H1 (cell line): ENCODE measurements at regions not wholly inside any gene's neighbourhood (a gene's known extent, or its start where the extent isn't known, plus 50 kb on each side); places are given as distances from the start of the nearest gene placed in this dataset.

Experiments used
- CTCF ChIA-PET: fragments of 300-600 bp; sonication (Branson Sonifier 250); formaldehyde crosslinking; loops from one replicate; lab custom pipeline; 2021; ENCODE audit not compliant: partially characterized antibody; lab: Charles Lee
- POLR2A ChIA-PET: fragments of 300-600 bp; sonication (Branson Sonifier 250); formaldehyde crosslinking; loops from one replicate; lab custom pipeline; 2021; ENCODE audit warnings: inconsistent platforms; ENCODE audit not compliant: partially characterized antibody; lab: Charles Lee
- DNase-seq, 2 experiments: peaks; one replicate each; pipeline versions ENCODE4 v3.0.0 to v3.0.0-alpha.2; 2010 to 2022; ENCODE audit warnings: low spot score in 2 of 2, low read depth in 1 of 2, mixed read lengths in 1 of 2
- FAIRE-seq: peaks from 2 replicates; lab custom pipeline; 2011; peaks lifted over from hg19 to GRCh38; lab: Jason Lieb, UNC
- H2AFZ ChIP-seq: 2 replicates; pipeline ENCODE4 v1.8.1; 2012; ENCODE audit warnings: low read length, inconsistent platforms
- H2AK5ac ChIP-seq: 2 replicates; pipeline ENCODE4 v1.6.1; 2013; ENCODE audit warnings: low read depth, low read length
- H2BK120ac ChIP-seq: replicated peaks from 2 replicates; pipeline ENCODE3; 2013; ENCODE audit warnings: low read depth, low read length, inconsistent platforms
- H2BK12ac ChIP-seq: 2 replicates; pipeline ENCODE4 v1.6.1; 2013; ENCODE audit warnings: low read depth, low read length
- H2BK15ac ChIP-seq: 2 replicates; pipeline ENCODE4 v1.6.1; 2013; ENCODE audit warnings: low read length
- H2BK20ac ChIP-seq: 2 replicates; pipeline ENCODE4 v1.6.1; 2013; ENCODE audit warnings: low read length
- H2BK5ac ChIP-seq: 2 replicates; pipeline ENCODE4 v1.6.1; 2013; ENCODE audit warnings: low read depth, low read length
- H3K14ac ChIP-seq: 2 replicates; pipeline ENCODE4 v1.6.1; 2013; ENCODE audit warnings: inconsistent platforms; ENCODE audit not compliant: insufficient read length
- H3K18ac ChIP-seq: 2 replicates; pipeline ENCODE4 v1.6.1; 2013; ENCODE audit warnings: low read length; ENCODE audit errors: extremely low read depth
- H3K23ac ChIP-seq: 2 replicates; pipeline ENCODE4 v1.6.1; 2013; ENCODE audit warnings: inconsistent platforms; ENCODE audit not compliant: insufficient read length
- H3K23me2 ChIP-seq: 2 replicates; pipeline ENCODE4 v1.6.1; 2013; ENCODE audit warnings: low read depth, low read length
- H3K27ac ChIP-seq: 2 replicates; pipeline ENCODE4 v1.6.1; 2011; ENCODE audit warnings: low read depth, low read length, inconsistent platforms
- H3K27me3 ChIP-seq, 4 experiments: replicated peaks in 1 of 4; 1 replicate in 1 of 4; 2 replicates in 3 of 4; pipeline versions ENCODE4 v1.6.1 to v1.8.1; 2011 to 2013; ENCODE audit warnings: low read length in 3 of 4, mild to moderate bottlenecking in 3 of 4, inconsistent platforms in 2 of 4, mixed read lengths in 2 of 4, moderate library complexity in 1 of 4; ENCODE audit not compliant: control insufficient read depth in 3 of 4, insufficient read depth in 3 of 4; ENCODE audit errors: extremely low read depth in 1 of 4
- H3K36me3 ChIP-seq, 4 experiments: 2 replicates each; pipeline versions ENCODE4 v1.6.1 to v1.8.1; 2011 to 2013; ENCODE audit warnings: mild to moderate bottlenecking in 4 of 4, low read length in 3 of 4, moderate library complexity in 2 of 4, control low read depth in 1 of 4, inconsistent platforms in 1 of 4; ENCODE audit not compliant: insufficient read depth in 4 of 4, control insufficient read depth in 2 of 4
- H3K4ac ChIP-seq: replicated peaks from 2 replicates; pipeline ENCODE3; 2013; ENCODE audit warnings: low read length, low read depth, mixed read lengths, inconsistent platforms; ENCODE audit not compliant: insufficient read length
- H3K4me1 ChIP-seq, 4 experiments: replicated peaks in 1 of 4; 1 replicate in 1 of 4; 2 replicates in 3 of 4; pipeline versions ENCODE4 v1.6.1 to v1.8.1; 2011 to 2013; ENCODE audit warnings: low read length in 3 of 4, inconsistent platforms in 2 of 4, mixed read lengths in 1 of 4; ENCODE audit not compliant: insufficient read depth in 4 of 4, control insufficient read depth in 3 of 4
- H3K4me2 ChIP-seq, 2 experiments: 2 replicates each; pipeline versions ENCODE4 v1.6.1 to v1.8.1; 2011 to 2013; ENCODE audit warnings: low read depth in 2 of 2, low read length in 2 of 2, control low read depth in 1 of 2, inconsistent platforms in 1 of 2, mild to moderate bottlenecking in 1 of 2; ENCODE audit not compliant: insufficient read depth in 1 of 2
- H3K4me3 ChIP-seq, 4 experiments: fragments of 200-600, 300-600 bp in 1 of 4; sonication (generic), shearing (Covaris generic), sonication (Bioruptor Twin) in 1 of 4; 2 replicates each; pipeline versions ENCODE4 v1.5.1 to v1.8.1; 2011 to 2016; ENCODE audit warnings: low read length in 4 of 4, low read depth in 3 of 4, control low read depth in 2 of 4, inconsistent platforms in 2 of 4, mild to moderate bottlenecking in 2 of 4, mixed read lengths in 1 of 4, moderate library complexity in 1 of 4; ENCODE audit not compliant: insufficient read depth in 2 of 4; ENCODE audit errors: extremely low read depth in 1 of 4
- H3K56ac ChIP-seq: replicated peaks from 2 replicates; pipeline ENCODE3; 2013; ENCODE audit warnings: low read depth, mild to moderate bottlenecking, mixed read lengths, low read length, inconsistent platforms; ENCODE audit not compliant: insufficient read length
- H3K79me1 ChIP-seq: 2 replicates; pipeline ENCODE4 v1.6.1; 2013; ENCODE audit warnings: low read depth, low read length, control low read depth
- H3K79me2 ChIP-seq, 2 experiments: 2 replicates each; pipeline versions ENCODE4 v1.6.1 to v1.8.1; 2012 to 2013; ENCODE audit warnings: low read length in 2 of 2, mild to moderate bottlenecking in 2 of 2, inconsistent platforms in 1 of 2; ENCODE audit not compliant: insufficient read depth in 2 of 2, control insufficient read depth in 1 of 2
- H3K9ac ChIP-seq, 4 experiments: replicated peaks in 1 of 4; 1 replicate in 1 of 4; 2 replicates in 3 of 4; pipeline versions ENCODE4 v1.6.1 to v1.8.1; 2011 to 2013; ENCODE audit warnings: low read depth in 3 of 4, low read length in 3 of 4, control low read depth in 2 of 4, mild to moderate bottlenecking in 2 of 4, moderate library complexity in 2 of 4, inconsistent platforms in 1 of 4; ENCODE audit errors: extremely low read depth in 1 of 4
- H3K9me3 ChIP-seq, 2 experiments: 2 replicates each; pipeline versions ENCODE4 v1.6.1 to v1.8.1; 2012 to 2013; ENCODE audit warnings: mild to moderate bottlenecking in 2 of 2, moderate library complexity in 2 of 2, control low read depth in 1 of 2, inconsistent platforms in 1 of 2, low read depth in 1 of 2, low read length in 1 of 2, mixed read lengths in 1 of 2; ENCODE audit not compliant: insufficient read depth in 2 of 2
- H4K20me1 ChIP-seq, 2 experiments: replicated peaks in 1 of 2; 2 replicates each; pipeline versions ENCODE3 to v1.8.1; 2011 to 2013; ENCODE audit warnings: inconsistent platforms in 2 of 2, low read length in 2 of 2, mild to moderate bottlenecking in 1 of 2; ENCODE audit not compliant: insufficient read depth in 2 of 2, control insufficient read depth in 1 of 2
- H4K5ac ChIP-seq: 2 replicates; pipeline ENCODE4 v1.6.1; 2013; ENCODE audit warnings: low read length, low read depth, mixed read lengths, inconsistent platforms; ENCODE audit not compliant: insufficient read length
- H4K8ac ChIP-seq: 2 replicates; pipeline ENCODE4 v1.8.0; 2013; ENCODE audit warnings: mild to moderate bottlenecking, moderate library complexity, low read length, inconsistent platforms; ENCODE audit not compliant: insufficient read depth; ENCODE audit errors: extremely low read depth
- H4K91ac ChIP-seq: replicated peaks from 2 replicates; pipeline ENCODE3; 2013; ENCODE audit warnings: low read length, mixed read lengths, inconsistent platforms; ENCODE audit not compliant: insufficient read length
- BRCA1 ChIP-seq: IDR thresholded peaks from 2 replicates; pipeline ENCODE4 v1.6.1; 2012; ENCODE audit warnings: low read depth, low read length, improper control_type of control experiment
- CBX8 ChIP-seq: fragments of 300-800, 300-1000 bp; sonication (generic); IDR thresholded peaks from 2 replicates; pipeline ENCODE4 v1.7.1; 2016; ENCODE audit warnings: low read depth, low read length, borderline replicate concordance
- EZH2 ChIP-seq: fragments of 200-600 bp; sonication (generic); IDR thresholded peaks from 2 replicates; pipeline ENCODE4 v1.7.1; 2012; ENCODE audit warnings: low read depth, mild to moderate bottlenecking, moderate library complexity, low read length, inconsistent platforms; ENCODE audit not compliant: severe bottlenecking
- RFX5 ChIP-seq: IDR thresholded peaks from 2 replicates; pipeline ENCODE4 v1.6.1; 2011; ENCODE audit warnings: low read depth, low read length, improper control_type of control experiment, borderline replicate concordance
- SIN3A ChIP-seq, 2 experiments: IDR thresholded peaks in 1 of 2; conservative IDR thresholded peaks in 1 of 2; 2 replicates each; pipeline ENCODE4 v1.6.1; 2011 to 2012; ENCODE audit warnings: low read length in 2 of 2, improper control_type of control experiment in 1 of 2, low read depth in 1 of 2, mild to moderate bottlenecking in 1 of 2
- SP1 ChIP-seq: IDR thresholded peaks from 2 replicates; pipeline ENCODE4 v1.6.1; 2011; ENCODE audit warnings: low read depth, low read length
- SP2 ChIP-seq: IDR thresholded peaks from 2 replicates; pipeline ENCODE4 v1.6.1; 2012; ENCODE audit warnings: mild to moderate bottlenecking, low read length, inconsistent platforms
- SRF ChIP-seq: IDR thresholded peaks from 2 replicates; pipeline ENCODE4 v1.6.1; 2011; ENCODE audit warnings: mild to moderate bottlenecking, low read depth, low read length, moderate library complexity
- SUZ12 ChIP-seq: fragments of 200-600 bp; sonication (generic); IDR thresholded peaks from 2 replicates; pipeline ENCODE4 v1.6.1; 2012; ENCODE audit warnings: mild to moderate bottlenecking, inconsistent platforms, low read length, moderate library complexity, mixed read lengths
- TAF7 ChIP-seq: optimal IDR thresholded peaks from 2 replicates; pipeline ENCODE3; 2011; ENCODE audit warnings: low read depth, mild to moderate bottlenecking, inconsistent platforms, low read length, moderate library complexity, borderline replicate concordance
- ZNF274 ChIP-seq: IDR thresholded peaks from 2 replicates; pipeline ENCODE4 v1.7.0; 2012; ENCODE audit warnings: low read length, borderline replicate concordance; ENCODE audit errors: extremely low read depth
- WGBS, 2 experiments: shearing (Covaris generic) in 1 of 2; methylation state at CpG; one replicate each; pipeline versions ENCODE4 v1.1.6 to v1.1.7; 2013 to 2015; ENCODE audit warnings: low lambda C conversion rate in 2 of 2, mixed read lengths in 2 of 2, inconsistent platforms in 1 of 2, low coverage in 1 of 2, missing lambda C conversion rate in 1 of 2; ENCODE audit not compliant: insufficient replicate concordance in 2 of 2, insufficient coverage in 1 of 2, insufficient read length in 1 of 2; ENCODE audit errors: extremely low coverage in 1 of 2, missing lambda C conversion rate in 1 of 2; 5-methylcytosine and 5-hydroxymethylcytosine counted together
- TF ChIP-seq, protein P1 (sequence below), 3 experiments: IDR thresholded peaks; 1 replicate in 2 of 3; 2 replicates in 1 of 3; pipeline versions ENCODE4 v1.5.1 to v1.6.1; 2011; ENCODE audit warnings: low read length in 3 of 3, mild to moderate bottlenecking in 3 of 3, inconsistent platforms in 2 of 3, low read depth in 1 of 3, moderate library complexity in 1 of 3; ENCODE audit not compliant: insufficient read depth in 1 of 3; ENCODE audit errors: control extremely low read depth in 1 of 3

DNA sequence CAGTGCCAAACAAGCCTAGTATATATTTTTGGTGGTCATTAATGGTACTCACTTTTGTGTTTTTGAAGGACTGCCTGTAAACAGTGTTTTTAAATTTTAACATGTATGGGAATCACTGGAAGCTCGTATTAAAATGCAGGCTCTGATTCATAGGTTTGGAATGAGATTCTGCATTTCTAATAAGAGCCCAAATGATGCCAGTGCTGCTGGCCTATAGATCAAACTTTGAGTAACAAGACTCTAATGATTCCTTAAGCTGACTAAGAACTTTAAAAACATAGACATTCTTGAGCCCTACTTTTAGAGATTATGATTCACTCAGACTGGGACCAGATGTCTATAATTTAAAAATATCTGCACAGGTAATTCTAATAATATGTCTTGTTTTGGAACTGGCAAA, 823.2 kb upstream of the LCORL start:
- no peaks in the 10 kb centered on the region for H3K36me3 ChIP-seq
- no peak overlapping the region for H3K27ac ChIP-seq
- H3K4me1 ChIP-seq = no peaks in the 10 kb centered on the region
- no peak overlapping the region for H4K91ac ChIP-seq
- H2AK5ac ChIP-seq = no peak overlapping the region
- H3K9ac ChIP-seq = no peak overlapping the region
- ChIA-PET POLR2A (no interaction called here), CTCF (no interaction called here)
- no peak overlapping the region for H4K5ac ChIP-seq
- no peak overlapping the region for H2BK5ac ChIP-seq
- no peaks in the 10 kb centered on the region; the same call in 1 of the 2 replicates for H3K23me2 ChIP-seq
- H2BK15ac ChIP-seq = no peak overlapping the region
- no peak overlapping the region for H3K23ac ChIP-seq
- H2BK20ac ChIP-seq = no peak overlapping the region
- 89% methylated on average over 1 of the region's 1 CpG; no CpG with 5 or more reads in 1 of the 2 experiments for WGBS, 2 experiments
- H3K14ac ChIP-seq = no peak overlapping the region
- no peak overlapping the region for H3K56ac ChIP-seq
- FAIRE-seq (no peak), DNase-seq (no peak)
- no peaks in the 10 kb centered on the region for H3K79me1 ChIP-seq
- H3K9me3 ChIP-seq = no peaks in the 10 kb centered on the region
- H3K4me3 ChIP-seq = no peak overlapping the region
- H3K27me3 ChIP-seq = no peaks in the 10 kb centered on the region
- H3K79me2 ChIP-seq = no peaks in the 10 kb centered on the region
- no peak overlapping the region for H2AFZ ChIP-seq
- no peak overlapping the region for H2BK120ac ChIP-seq
- no peak overlapping the region for H4K8ac ChIP-seq
- no peak overlapping the region for H3K4me2 ChIP-seq
- H4K20me1 ChIP-seq = no peaks in the 10 kb centered on the region
- no peak overlapping the region for H3K18ac ChIP-seq
- H2BK12ac ChIP-seq = no peak overlapping the region
- no peak overlapping the region for H3K4ac ChIP-seq
- no peak for TF ChIP-seq EZH2
- TF ChIP-seq ZNF274 = no peak
- TF ChIP-seq, protein P1, sequence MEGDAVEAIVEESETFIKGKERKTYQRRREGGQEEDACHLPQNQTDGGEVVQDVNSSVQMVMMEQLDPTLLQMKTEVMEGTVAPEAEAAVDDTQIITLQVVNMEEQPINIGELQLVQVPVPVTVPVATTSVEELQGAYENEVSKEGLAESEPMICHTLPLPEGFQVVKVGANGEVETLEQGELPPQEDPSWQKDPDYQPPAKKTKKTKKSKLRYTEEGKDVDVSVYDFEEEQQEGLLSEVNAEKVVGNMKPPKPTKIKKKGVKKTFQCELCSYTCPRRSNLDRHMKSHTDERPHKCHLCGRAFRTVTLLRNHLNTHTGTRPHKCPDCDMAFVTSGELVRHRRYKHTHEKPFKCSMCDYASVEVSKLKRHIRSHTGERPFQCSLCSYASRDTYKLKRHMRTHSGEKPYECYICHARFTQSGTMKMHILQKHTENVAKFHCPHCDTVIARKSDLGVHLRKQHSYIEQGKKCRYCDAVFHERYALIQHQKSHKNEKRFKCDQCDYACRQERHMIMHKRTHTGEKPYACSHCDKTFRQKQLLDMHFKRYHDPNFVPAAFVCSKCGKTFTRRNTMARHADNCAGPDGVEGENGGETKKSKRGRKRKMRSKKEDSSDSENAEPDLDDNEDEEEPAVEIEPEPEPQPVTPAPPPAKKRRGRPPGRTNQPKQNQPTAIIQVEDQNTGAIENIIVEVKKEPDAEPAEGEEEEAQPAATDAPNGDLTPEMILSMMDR (IDR thresholded peaks at IDR 0.05; ENCODE audit: control extremely low read depth in 1 of 3, insufficient read depth in 1 of 3, low read depth in 1 of 3, low read length in 3 of 3) = no peak
- TF ChIP-seq RFX5 = no peak
- no peak for TF ChIP-seq TAF7
- TF ChIP-seq SIN3A (conservative IDR thresholded peaks at IDR 0.05 in 1 of 2, IDR thresholded peaks at IDR 0.05 in 1 of 2; ENCODE audit: low read depth in 1 of 2, low read length in 2 of 2) = no peak
- TF ChIP-seq CBX8 = no peak
- no peak for TF ChIP-seq BRCA1
- no peak for TF ChIP-seq SRF
- no peak for TF ChIP-seq SP1
- no peak for TF ChIP-seq SUZ12
- TF ChIP-seq SP2 = no peak
